Activated naive CD4-positive, alpha-beta T cell treated with anti-CD3 and anti-CD28 coated beads, Interleukin-2, amount 10 ng/mL, durations not matched to agents 7 days and 5 days (primary cell): ENCODE measurements at regions not wholly inside any gene's neighbourhood (a gene's known extent, or its start where the extent isn't known, plus 50 kb on each side); places are given as distances from the start of the nearest gene placed in this dataset.
"Not testable (repeated sequence)": the region's sequence is repeated elsewhere in the genome, so short reads cannot be mapped to it uniquely, and the experiment has no call there.

Source experiments
- CTCF ChIA-PET: fragments of 350-600 bp; sonication (Branson Sonifier 250); formaldehyde crosslinking; loops from one replicate; lab custom pipeline; 2021; ENCODE audit warnings: antibody characterized with exemption; lab: Charles Lee
- DNase-seq: peaks from one replicate; pipeline ENCODE4 v3.0.0-alpha.2; 2020
- H3K27ac Mint-ChIP-seq: one replicate; pipeline ENCODE4 v1.8.0; 2021; ENCODE audit warnings: mild to moderate bottlenecking, moderate library complexity, mixed read lengths
- H3K27me3 Mint-ChIP-seq: one replicate; pipeline ENCODE4 v1.8.0; 2021; ENCODE audit warnings: mild to moderate bottlenecking, mixed read lengths
- H3K36me3 Mint-ChIP-seq: one replicate; pipeline ENCODE4 v1.8.0; 2021; ENCODE audit warnings: mixed read lengths
- H3K4me1 Mint-ChIP-seq: one replicate; pipeline ENCODE4 v1.8.0; 2021; ENCODE audit warnings: mixed read lengths
- H3K4me3 Mint-ChIP-seq: one replicate; pipeline ENCODE4 v1.8.0; 2021; ENCODE audit warnings: mild to moderate bottlenecking, moderate library complexity, mixed read lengths
- H3K9me3 Mint-ChIP-seq: one replicate; pipeline ENCODE4 v1.8.0; 2021; ENCODE audit warnings: mixed read lengths

- H3K27ac Mint-ChIP-seq, result no peak overlapping the region
- H3K4me3 Mint-ChIP-seq, result no peak overlapping the region
- peaks cover 17% of the 10 kb centered on the region for H3K4me1 Mint-ChIP-seq
- DNase-seq, result no peak
- no peaks in the 10 kb centered on the region for H3K36me3 Mint-ChIP-seq
- H3K9me3 Mint-ChIP-seq, result no peaks in the 10 kb centered on the region
- H3K27me3 Mint-ChIP-seq, result peaks cover 41% of the 10 kb centered on the region
- CTCF ChIA-PET, result no interaction called here
Measured at GRCh38 chr1:8163039-8163438, 136.9 kb upstream of the ERRFI1 start.

- H3K9me3 Mint-ChIP-seq, result no peaks in the 10 kb centered on the region
- CTCF ChIA-PET, result no interaction called here
- H3K36me3 Mint-ChIP-seq, result no peaks in the 10 kb centered on the region
- H3K27ac Mint-ChIP-seq, result no peak overlapping the region
- DNase-seq, result no peak
- peaks cover 49% of the 10 kb centered on the region for H3K27me3 Mint-ChIP-seq
- peaks cover 8% of the 10 kb centered on the region for H3K4me1 Mint-ChIP-seq
- H3K4me3 Mint-ChIP-seq, result no peak overlapping the region
Measured at GRCh38 chr1:8162168-8162567, 136.1 kb upstream of the ERRFI1 start.

- CTCF ChIA-PET, result no interaction called here
- H3K27ac Mint-ChIP-seq, result no peak overlapping the region
- DNase-seq, result no peak
Measured at GRCh38 chr1:8161546-8162105, 135.5 kb upstream of the ERRFI1 start.

GRCh38 chr1:8159470-8160024, 133.4 kb upstream of the ERRFI1 start:
- peaks cover 2% of the 10 kb centered on the region for H3K4me1 Mint-ChIP-seq
- DNase-seq, result no peak
- H3K4me3 Mint-ChIP-seq, result no peak overlapping the region
- H3K27me3 Mint-ChIP-seq, result peaks cover 64% of the 10 kb centered on the region
- H3K36me3 Mint-ChIP-seq, result peaks cover 3% of the 10 kb centered on the region
- H3K27ac Mint-ChIP-seq, result no peak overlapping the region
- CTCF ChIA-PET, result no interaction called here
- H3K9me3 Mint-ChIP-seq, result no peaks in the 10 kb centered on the region

More at GRCh38 chr1:8161546-8162105, 135.5 kb upstream of the ERRFI1 start:
- Mint-ChIP-seq H3K9me3 (no peaks in the 10 kb centered on the region), H3K27me3 (peaks cover 55% of the 10 kb centered on the region), H3K4me3 (no peak overlapping the region), H3K4me1 (peaks cover 5% of the 10 kb centered on the region), H3K36me3 (no peaks in the 10 kb centered on the region)

GRCh38 chr1:8158995-8159394, 132.9 kb upstream of the ERRFI1 start:
- H3K27ac Mint-ChIP-seq, result no peak overlapping the region

GRCh38 chr1:8157765-8158164, 131.7 kb upstream of the ERRFI1 start:
- Mint-ChIP-seq H3K9me3 (peaks cover 10% of the 10 kb centered on the region), H3K4me3 (no peak overlapping the region), H3K4me1 (peaks cover 17% of the 10 kb centered on the region), H3K27me3 (peaks cover 63% of the 10 kb centered on the region), H3K27ac (no peak overlapping the region), H3K36me3 (peaks cover 11% of the 10 kb centered on the region)
- CTCF ChIA-PET, result no interaction called here
- no peak for DNase-seq

More at GRCh38 chr1:8158995-8159394, 132.9 kb upstream of the ERRFI1 start:
- CTCF ChIA-PET, result no interaction called here
- DNase-seq, result no peak
- H3K27me3 Mint-ChIP-seq, result peaks cover 65% of the 10 kb centered on the region
- H3K9me3 Mint-ChIP-seq, result no peaks in the 10 kb centered on the region
- no peak overlapping the region for H3K4me3 Mint-ChIP-seq
- H3K36me3 Mint-ChIP-seq, result peaks cover 4% of the 10 kb centered on the region
- peaks cover 6% of the 10 kb centered on the region for H3K4me1 Mint-ChIP-seq

- DNase-seq, result no peak
- Mint-ChIP-seq H3K36me3 (peaks cover 18% of the 10 kb centered on the region), H3K4me3 (no peak overlapping the region), H3K4me1 (peaks cover 38% of the 10 kb centered on the region), H3K27ac (no peak overlapping the region), H3K27me3 (peaks cover 62% of the 10 kb centered on the region), H3K9me3 (peaks cover 15% of the 10 kb centered on the region)
- CTCF ChIA-PET, result no interaction called here
Measured at GRCh38 chr1:8155528-8156186, 129.5 kb upstream of the ERRFI1 start.

GRCh38 chr1:8154621-8155052, 128.5 kb upstream of the ERRFI1 start:
- Mint-ChIP-seq H3K27me3 (peaks cover 67% of the 10 kb centered on the region), H3K4me3 (no peak overlapping the region), H3K36me3 (peaks cover 19% of the 10 kb centered on the region), H3K9me3 (peaks cover 16% of the 10 kb centered on the region), H3K27ac (peak overlapping the region; percentile 21), H3K4me1 (peaks cover 46% of the 10 kb centered on the region)
- no peak for DNase-seq
- CTCF ChIA-PET, result interaction anchor here (0.9 kb wide), 1 partner anchor 11 kb away, joined by 3 read pairs; no protein-coding TSS in a partner anchor

- DNase-seq, result no peak
- Mint-ChIP-seq H3K4me1 (peaks cover 53% of the 10 kb centered on the region), H3K9me3 (peaks cover 16% of the 10 kb centered on the region), H3K4me3 (no peak overlapping the region), H3K36me3 (peaks cover 19% of the 10 kb centered on the region), H3K27ac (no peak overlapping the region), H3K27me3 (peaks cover 67% of the 10 kb centered on the region)
- CTCF ChIA-PET, result interaction anchor here (0.7 to 0.9 kb wide), 2 partner anchors 12 to 36 kb away, joined by 3 read pairs; no protein-coding TSS in a partner anchor
Measured at GRCh38 chr1:8153961-8154360, 127.9 kb upstream of the ERRFI1 start.

GRCh38 chr1:8152731-8153702, 126.9 kb upstream of the ERRFI1 start:
- DNase-seq, result peak; percentile 65
- peak overlapping the region; percentile 57 for H3K4me3 Mint-ChIP-seq
- peaks cover 16% of the 10 kb centered on the region for H3K9me3 Mint-ChIP-seq
- H3K4me1 Mint-ChIP-seq, result peaks cover 61% of the 10 kb centered on the region
- H3K36me3 Mint-ChIP-seq, result peaks cover 19% of the 10 kb centered on the region
- CTCF ChIA-PET, result interaction anchor here (0.7 to 1.4 kb wide), 3 partner anchors 37 to 158 kb away, joined by 3 read pairs; no protein-coding TSS in a partner anchor
- peaks cover 65% of the 10 kb centered on the region for H3K27me3 Mint-ChIP-seq
- H3K27ac Mint-ChIP-seq, result peak overlapping the region; percentile 99

- Mint-ChIP-seq H3K4me3 (no peak overlapping the region), H3K9me3 (peaks cover 16% of the 10 kb centered on the region), H3K4me1 (peaks cover 65% of the 10 kb centered on the region), H3K27ac (peak overlapping the region; percentile 99), H3K27me3 (peaks cover 65% of the 10 kb centered on the region), H3K36me3 (peaks cover 19% of the 10 kb centered on the region)
- CTCF ChIA-PET, result interaction anchor here (1.4 kb wide), 1 partner anchor 160 kb away, joined by 3 read pairs; no protein-coding TSS in a partner anchor
- no peak for DNase-seq
Measured at GRCh38 chr1:8151647-8152046, 125.5 kb upstream of the ERRFI1 start.

GRCh38 chr1:8149756-8150155, 123.6 kb upstream of the ERRFI1 start:
- H3K9me3 Mint-ChIP-seq, result peaks cover 16% of the 10 kb centered on the region
- peaks cover 75% of the 10 kb centered on the region for H3K4me1 Mint-ChIP-seq
- H3K4me3 Mint-ChIP-seq, CTCF ChIA-PET, H3K27ac Mint-ChIP-seq: not testable (repeated sequence)
- H3K36me3 Mint-ChIP-seq, result peaks cover 17% of the 10 kb centered on the region
- peak; percentile 66 for DNase-seq
- peaks cover 68% of the 10 kb centered on the region for H3K27me3 Mint-ChIP-seq

- Mint-ChIP-seq H3K27me3 (peaks cover 82% of the 10 kb centered on the region), H3K4me3 (no peak overlapping the region), H3K27ac (no peak overlapping the region), H3K4me1 (peaks cover 60% of the 10 kb centered on the region), H3K36me3 (peaks cover 8% of the 10 kb centered on the region), H3K9me3 (peaks cover 8% of the 10 kb centered on the region)
- DNase-seq, result no peak
- CTCF ChIA-PET, result no interaction called here
Measured at GRCh38 chr1:8147956-8148355, 121.8 kb upstream of the ERRFI1 start.
